ENCODE measurements at regions not wholly inside any gene's neighbourhood (a gene's known extent, or its start where the extent isn't known, plus 50 kb on each side); places are given as distances from the start of the nearest gene placed in this dataset.

DNA sequence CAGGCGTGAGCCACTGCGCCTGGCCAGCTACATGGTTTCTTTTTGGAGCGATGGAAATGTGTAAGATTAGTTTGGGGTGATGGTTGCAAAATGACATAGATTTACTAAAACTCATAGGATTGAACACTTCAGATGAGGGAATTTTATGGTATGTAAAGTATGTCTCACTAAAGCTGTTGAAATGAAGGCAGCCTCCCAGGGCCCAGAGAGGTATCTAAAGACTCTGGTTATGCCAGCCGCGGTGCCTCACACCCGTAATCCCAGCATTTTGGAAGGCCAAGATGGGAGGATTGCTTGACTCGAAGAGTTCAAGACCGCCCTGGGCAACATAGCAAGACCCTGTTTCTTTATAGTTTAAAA lies 254.9 kb downstream of the PARN start:
- DNase-seq: no peak
- H3K27ac Mint-ChIP-seq: no peak overlapping the region
- no peaks in the 10 kb centered on the region for H3K36me3 Mint-ChIP-seq (ENCODE audit: low read depth)
- TF ChIP-seq, protein P1, sequence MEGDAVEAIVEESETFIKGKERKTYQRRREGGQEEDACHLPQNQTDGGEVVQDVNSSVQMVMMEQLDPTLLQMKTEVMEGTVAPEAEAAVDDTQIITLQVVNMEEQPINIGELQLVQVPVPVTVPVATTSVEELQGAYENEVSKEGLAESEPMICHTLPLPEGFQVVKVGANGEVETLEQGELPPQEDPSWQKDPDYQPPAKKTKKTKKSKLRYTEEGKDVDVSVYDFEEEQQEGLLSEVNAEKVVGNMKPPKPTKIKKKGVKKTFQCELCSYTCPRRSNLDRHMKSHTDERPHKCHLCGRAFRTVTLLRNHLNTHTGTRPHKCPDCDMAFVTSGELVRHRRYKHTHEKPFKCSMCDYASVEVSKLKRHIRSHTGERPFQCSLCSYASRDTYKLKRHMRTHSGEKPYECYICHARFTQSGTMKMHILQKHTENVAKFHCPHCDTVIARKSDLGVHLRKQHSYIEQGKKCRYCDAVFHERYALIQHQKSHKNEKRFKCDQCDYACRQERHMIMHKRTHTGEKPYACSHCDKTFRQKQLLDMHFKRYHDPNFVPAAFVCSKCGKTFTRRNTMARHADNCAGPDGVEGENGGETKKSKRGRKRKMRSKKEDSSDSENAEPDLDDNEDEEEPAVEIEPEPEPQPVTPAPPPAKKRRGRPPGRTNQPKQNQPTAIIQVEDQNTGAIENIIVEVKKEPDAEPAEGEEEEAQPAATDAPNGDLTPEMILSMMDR (IDR thresholded peaks at IDR 0.05): no peak
- H3K27me3 Mint-ChIP-seq: no peaks in the 10 kb centered on the region
- CTCF ChIA-PET: no interaction called here
- no peaks in the 10 kb centered on the region for H3K9me3 Mint-ChIP-seq
- ATAC-seq (ENCODE audit: low read depth): no peak
- H3K4me3 Mint-ChIP-seq: no peak overlapping the region
- POLR2A ChIA-PET: interaction anchor here (1.5 kb wide), 1 partner anchor 20 kb away, joined by 7 read pairs; no protein-coding TSS in a partner anchor
- intact Hi-C loops (cut with micrococcal nuclease): loop anchor here (2.0 kb wide), 1 partner anchor 20 kb away; no protein-coding TSS in a partner anchor
- H3K4me1 Mint-ChIP-seq: peaks cover 9% of the 10 kb centered on the region

DNA sequence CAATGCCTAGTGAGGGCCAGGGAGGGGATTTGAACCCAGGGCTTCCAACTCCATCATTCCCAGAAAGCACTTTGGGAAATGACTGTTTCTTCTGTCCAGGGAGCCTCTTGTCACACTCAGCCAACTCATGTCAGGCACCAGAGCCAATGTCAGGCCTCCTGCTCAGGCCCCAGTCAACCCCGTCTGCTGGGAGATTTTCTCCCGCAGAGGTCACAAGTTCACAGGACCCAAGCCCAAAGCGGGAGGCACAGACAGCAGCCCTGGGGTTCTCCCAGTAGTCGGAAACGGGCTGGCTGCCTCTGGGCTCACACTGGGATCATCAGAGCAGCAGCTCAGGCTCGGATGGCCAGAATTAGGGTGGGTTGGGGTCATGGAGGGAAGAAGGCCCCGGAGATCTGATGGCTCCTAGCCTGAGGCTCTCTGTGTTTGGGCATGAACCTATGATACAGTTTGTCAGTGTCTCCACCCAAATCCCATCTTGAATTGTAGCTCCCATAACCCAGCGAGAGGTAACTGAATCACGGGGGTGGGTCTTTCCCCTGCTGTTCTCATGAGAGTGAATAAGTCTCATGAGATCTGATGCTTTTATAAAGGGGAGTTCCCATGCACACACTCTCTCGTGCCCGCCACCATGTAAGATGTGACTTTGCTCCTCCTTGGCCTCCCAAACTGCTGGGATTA lies 255.5 kb downstream of the PARN start:
- intact Hi-C loops (cut with micrococcal nuclease): loop anchor here (2.0 kb wide), 1 partner anchor 20 kb away; no protein-coding TSS in a partner anchor
- ChIA-PET POLR2A (interaction anchor here (0.6 to 1.5 kb wide), 2 partner anchors 20 to 63 kb away, joined by 7 to 9 read pairs; no protein-coding TSS in a partner anchor), CTCF (no interaction called here)
- TF ChIP-seq, protein P1 (IDR thresholded peaks at IDR 0.05): no peak
- no peak overlapping the region for H3K27ac Mint-ChIP-seq
- no peaks in the 10 kb centered on the region for H3K27me3 Mint-ChIP-seq
- H3K4me3 Mint-ChIP-seq: no peak overlapping the region
- peaks cover 9% of the 10 kb centered on the region for H3K4me1 Mint-ChIP-seq
- H3K36me3 Mint-ChIP-seq (ENCODE audit: low read depth): no peaks in the 10 kb centered on the region
- peak; percentile 58 for ATAC-seq (ENCODE audit: low read depth)
- no peaks in the 10 kb centered on the region for H3K9me3 Mint-ChIP-seq
- DNase-seq: no peak

DNA sequence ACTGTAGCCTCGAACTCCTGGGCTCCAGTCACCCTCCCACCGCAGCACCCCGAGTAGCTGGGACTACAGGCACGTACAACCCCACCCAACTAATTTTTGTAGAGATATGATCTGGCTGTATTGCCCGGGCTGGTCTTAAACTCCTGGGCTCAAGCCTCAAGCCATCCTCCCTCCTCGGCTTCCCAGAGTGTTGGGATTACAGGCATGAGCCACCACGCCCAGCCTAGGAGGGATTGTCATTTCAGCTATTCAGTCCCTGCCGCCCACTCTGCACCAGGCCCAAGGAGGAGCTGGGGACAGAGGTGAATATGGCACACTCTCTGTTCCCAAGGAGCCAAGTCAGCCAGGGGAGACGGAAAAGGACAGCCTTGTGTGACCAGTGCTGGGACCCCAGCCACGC lies 256.2 kb downstream of the PARN start:
- TF ChIP-seq, protein P1 (IDR thresholded peaks at IDR 0.05): no peak
- Mint-ChIP-seq H3K4me1 (peaks cover 9% of the 10 kb centered on the region), H3K4me3 (no peak overlapping the region), H3K27ac (no peak overlapping the region), H3K36me3 (ENCODE audit: low read depth) (no peaks in the 10 kb centered on the region), H3K9me3 (no peaks in the 10 kb centered on the region), H3K27me3 (no peaks in the 10 kb centered on the region)
- DNase-seq: no peak
- ChIA-PET CTCF (no interaction called here), POLR2A (interaction anchor here (0.6 kb wide), 1 partner anchor 63 kb away, joined by 9 read pairs; no protein-coding TSS in a partner anchor)
- intact Hi-C loops (cut with micrococcal nuclease): loop anchor here (2.0 kb wide), 1 partner anchor 19 kb away; no protein-coding TSS in a partner anchor
- ATAC-seq (ENCODE audit: low read depth): no peak

DNA sequence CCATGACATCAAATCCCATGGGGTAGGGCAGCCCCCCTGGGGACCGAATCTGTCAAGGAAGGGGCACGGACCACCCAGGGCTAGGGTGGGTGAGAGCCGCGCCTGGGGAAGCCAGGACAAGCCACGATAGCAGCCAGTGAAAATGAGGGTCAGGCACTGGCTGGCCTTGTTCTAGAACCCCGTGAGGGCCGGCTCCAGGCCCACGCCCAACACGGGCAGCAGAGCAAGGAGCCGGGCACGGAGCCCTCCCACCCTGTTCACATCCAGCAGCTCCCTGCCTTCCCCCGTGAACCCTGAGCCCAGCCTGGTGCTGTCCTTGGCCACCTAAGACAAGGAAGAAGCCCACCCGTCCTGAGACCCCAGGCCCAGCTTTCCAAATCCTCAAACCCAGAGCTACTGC lies 256.7 kb downstream of the PARN start:
- no peaks in the 10 kb centered on the region for H3K36me3 Mint-ChIP-seq (ENCODE audit: low read depth)
- intact Hi-C loops (cut with micrococcal nuclease): no loop called here
- ChIA-PET CTCF (no interaction called here), POLR2A (no interaction called here)
- TF ChIP-seq, protein P1 (IDR thresholded peaks at IDR 0.05): no peak
- peaks cover 9% of the 10 kb centered on the region for H3K4me1 Mint-ChIP-seq
- no peak overlapping the region for H3K27ac Mint-ChIP-seq
- no peaks in the 10 kb centered on the region for H3K9me3 Mint-ChIP-seq
- no peak overlapping the region for H3K4me3 Mint-ChIP-seq
- H3K27me3 Mint-ChIP-seq: peaks cover 3% of the 10 kb centered on the region
- no peak for ATAC-seq (ENCODE audit: low read depth)
- DNase-seq: no peak

DNA sequence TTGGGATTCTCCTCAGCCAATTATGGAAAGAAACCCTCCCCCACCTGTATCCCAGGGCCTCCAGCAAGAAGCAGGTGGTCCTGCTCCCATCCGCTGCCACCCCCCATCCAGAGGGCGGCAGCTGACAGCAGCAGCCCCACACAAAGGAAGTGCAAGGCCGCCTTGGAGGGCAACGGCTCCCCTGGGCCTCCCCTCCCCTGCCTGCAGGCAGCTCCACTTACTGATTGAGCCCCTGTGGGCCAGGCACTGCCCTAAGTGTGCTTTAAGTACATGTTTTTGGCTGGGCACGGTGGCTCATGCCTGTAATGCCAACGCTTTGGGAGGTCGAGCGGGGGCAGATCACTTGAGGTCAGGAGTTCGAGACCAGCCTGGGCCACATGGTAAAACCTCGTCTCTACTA lies 257.6 kb downstream of the PARN start:
- Mint-ChIP-seq H3K27ac (no peak overlapping the region), H3K36me3 (ENCODE audit: low read depth) (no peaks in the 10 kb centered on the region), H3K27me3 (peaks cover 3% of the 10 kb centered on the region)

More for the DNA sequence above, 257.6 kb downstream of the PARN start:
- POLR2A ChIA-PET: no interaction called here
- intact Hi-C loops (cut with micrococcal nuclease): no loop called here
- no peak for DNase-seq
- TF ChIP-seq, protein P1 (IDR thresholded peaks at IDR 0.05): no peak
- no peaks in the 10 kb centered on the region for H3K9me3 Mint-ChIP-seq
- no peak for ATAC-seq (ENCODE audit: low read depth)
- CTCF ChIA-PET: no interaction called here
- peaks cover 9% of the 10 kb centered on the region for H3K4me1 Mint-ChIP-seq
- H3K4me3 Mint-ChIP-seq: no peak overlapping the region
